HEK293T (cell line): ENCODE measurements at regions not wholly inside any gene's neighbourhood (a gene's known extent, or its start where the extent isn't known, plus 50 kb on each side); places are given as distances from the start of the nearest gene placed in this dataset.

Source experiments
- CTCF ChIA-PET: fragments of 350-600 bp; formaldehyde crosslinking; extraction: SDS; loops from one replicate; lab custom pipeline; 2021; ENCODE audit warnings: antibody characterized with exemption, inconsistent platforms; lab: Yijun Ruan, JAX
- POLR2A ChIA-PET: fragments of 350-600 bp; formaldehyde crosslinking; extraction: SDS; loops from one replicate; lab custom pipeline; 2020; ENCODE audit warnings: antibody characterized with exemption, inconsistent platforms; lab: Yijun Ruan, JAX
- DNase-seq: peaks from one replicate; pipeline ENCODE4 v3.0.0; 2012; ENCODE audit warnings: mixed read lengths; ENCODE audit errors: extremely low spot score
- ARNT ChIP-seq: fragments of 450-650 bp; IDR thresholded peaks from 2 replicates; pipeline ENCODE4 v1.6.1; 2017; ENCODE audit warnings: mild to moderate bottlenecking
- BHLHE40 ChIP-seq: fragments of 450-650 bp; IDR thresholded peaks from 2 replicates; pipeline ENCODE4 v1.6.1; 2016; ENCODE audit warnings: mild to moderate bottlenecking, moderate library complexity, borderline replicate concordance
- CTBP1 ChIP-seq: fragments of 450-650 bp; IDR thresholded peaks from 2 replicates; pipeline ENCODE4 v1.6.1; 2016; ENCODE audit warnings: borderline replicate concordance
- ELF4 ChIP-seq: fragments of 450-650 bp; IDR thresholded peaks from 2 replicates; pipeline ENCODE4 v1.6.1; 2017; ENCODE audit warnings: antibody characterized with exemption
- FOXA1 ChIP-seq: fragments of 450-650 bp; IDR thresholded peaks from 2 replicates; pipeline ENCODE4 v1.6.1; 2016; ENCODE audit warnings: mild to moderate bottlenecking
- FOXK2 ChIP-seq: fragments of 450-650 bp; IDR thresholded peaks from 2 replicates; pipeline ENCODE4 v1.6.1; 2016; ENCODE audit warnings: mild to moderate bottlenecking
- FOXM1 ChIP-seq: fragments of 450-650 bp; IDR thresholded peaks from 2 replicates; pipeline ENCODE4 v1.6.1; 2017; ENCODE audit warnings: mild to moderate bottlenecking, borderline replicate concordance
- HDGF ChIP-seq: fragments of 450-650 bp; IDR thresholded peaks from 2 replicates; pipeline ENCODE4 v1.6.1; 2017; ENCODE audit warnings: antibody characterized with exemption, borderline replicate concordance
- L3MBTL2 ChIP-seq: fragments of 450-650 bp; conservative IDR thresholded peaks from 2 replicates; pipeline ENCODE4 v1.6.1; 2016; ENCODE audit warnings: mild to moderate bottlenecking
- LEF1 ChIP-seq: fragments of 450-650 bp; IDR thresholded peaks from 2 replicates; pipeline ENCODE4 v1.6.1; 2017; ENCODE audit warnings: mild to moderate bottlenecking, borderline replicate concordance
- NFRKB ChIP-seq: fragments of 450-650 bp; IDR thresholded peaks from 2 replicates; pipeline ENCODE4 v1.6.1; 2016; ENCODE audit warnings: mild to moderate bottlenecking, moderate library complexity
- PKNOX1 ChIP-seq: fragments of 450-650 bp; IDR thresholded peaks from 2 replicates; pipeline ENCODE4 v1.6.1; 2016
- SP1 ChIP-seq: fragments of 450-650 bp; IDR thresholded peaks from 2 replicates; pipeline ENCODE4 v1.6.1; 2017
- SUZ12 ChIP-seq: fragments of 450-650 bp; IDR thresholded peaks from 2 replicates; pipeline ENCODE4 v1.6.1; 2016; ENCODE audit warnings: mild to moderate bottlenecking
- TARDBP ChIP-seq: fragments of 450-650 bp; IDR thresholded peaks from 2 replicates; pipeline ENCODE4 v1.6.1; 2016
- ZNF384 ChIP-seq: fragments of 450-650 bp; IDR thresholded peaks from 2 replicates; pipeline ENCODE4 v1.6.1; 2016

GRCh38 chr5:152912924-152913323, 507.8 kb upstream of the NMUR2 start:
- DNase-seq, result no peak
- ChIA-PET CTCF (no interaction called here), POLR2A (no interaction called here)
- TF ChIP-seq SP1, result no peak
- no peak for TF ChIP-seq NFRKB
- no peak for TF ChIP-seq TARDBP
- TF ChIP-seq LEF1, result no peak
- TF ChIP-seq PKNOX1, result no peak
- TF ChIP-seq SUZ12, result no peak
- no peak for TF ChIP-seq FOXK2
- no peak for TF ChIP-seq ARNT
- no peak for TF ChIP-seq FOXA1
- TF ChIP-seq CTBP1, result no peak
- no peak for TF ChIP-seq ELF4
- TF ChIP-seq FOXM1, result no peak
- TF ChIP-seq ZNF384, result no peak
- TF ChIP-seq L3MBTL2, result no peak
- TF ChIP-seq HDGF, result no peak
- no peak for TF ChIP-seq BHLHE40

DNA sequence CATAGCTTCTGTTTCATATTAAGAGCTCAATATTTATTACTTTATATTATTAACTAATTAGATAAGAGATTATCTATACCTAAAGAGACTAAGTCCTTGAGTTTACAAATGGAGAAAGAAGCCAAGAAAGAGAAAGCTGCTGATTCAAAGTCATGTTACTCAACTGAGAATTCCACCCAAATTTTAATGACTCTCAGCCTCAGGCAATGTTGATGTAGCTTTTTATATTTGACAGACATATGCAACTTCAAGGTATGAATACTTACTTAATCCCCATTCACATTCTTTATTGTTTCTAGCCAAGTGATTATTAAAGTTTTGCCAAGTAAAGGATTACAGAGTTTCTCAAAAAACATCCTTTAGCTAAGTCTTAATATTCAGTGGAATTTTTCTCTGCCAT, 527.5 kb upstream of the NMUR2 start:
- CTCF ChIA-PET, result no interaction called here
- TF ChIP-seq HDGF, result no peak
- TF ChIP-seq SP1, result no peak
- no peak for TF ChIP-seq FOXK2
- no peak for TF ChIP-seq TARDBP
- TF ChIP-seq FOXA1, result no peak
- no peak for DNase-seq
- POLR2A ChIA-PET, result no interaction called here

- CTCF ChIA-PET, result no interaction called here
- POLR2A ChIA-PET, result no interaction called here
- TF ChIP-seq ARNT (no peak), SP1 (no peak), BHLHE40 (no peak), FOXA1 (no peak), LEF1 (no peak), NFRKB (no peak), ELF4 (no peak), L3MBTL2 (no peak), CTBP1 (no peak), SUZ12 (no peak), PKNOX1 (no peak), HDGF (no peak), TARDBP (no peak), ZNF384 (no peak), FOXM1 (no peak), FOXK2 (no peak)
- DNase-seq, result no peak
Observed at GRCh38 chr5:152933056-152933455, 528.0 kb upstream of the NMUR2 start.

GRCh38 chr5:152938630-152939029, 533.6 kb upstream of the NMUR2 start:
- ChIA-PET POLR2A (no interaction called here), CTCF (no interaction called here)
- TF ChIP-seq LEF1 (no peak), L3MBTL2 (no peak), FOXK2 (no peak), ELF4 (no peak), NFRKB (no peak), HDGF (no peak), BHLHE40 (no peak), CTBP1 (no peak)
- DNase-seq, result no peak

- ChIA-PET CTCF (no interaction called here), POLR2A (no interaction called here)
- TF ChIP-seq TARDBP (no peak), L3MBTL2 (no peak), ARNT (no peak), SP1 (no peak), FOXA1 (no peak)
- DNase-seq, result no peak
Observed at GRCh38 chr5:152942633-152943336, 537.7 kb upstream of the NMUR2 start.

GRCh38 chr5:152953788-152954483, 536.5 kb upstream of the GRIA1 start:
- CTCF ChIA-PET, result no interaction called here

More at GRCh38 chr5:152953788-152954483, 536.5 kb upstream of the GRIA1 start:
- POLR2A ChIA-PET, result no interaction called here
- DNase-seq, result no peak
- TF ChIP-seq FOXM1 (no peak), FOXK2 (no peak), HDGF (no peak), L3MBTL2 (no peak), ZNF384 (no peak), NFRKB (no peak), SUZ12 (no peak), PKNOX1 (no peak), ARNT (no peak)
